NCI-H345 (cell line): ENCODE measurements at regions not wholly inside any gene's neighbourhood (a gene's known extent, or its start where the extent isn't known, plus 50 kb on each side); places are given as distances from the start of the nearest gene placed in this dataset.
"Not testable (repeated sequence)": the region's sequence is repeated elsewhere in the genome, so short reads cannot be mapped to it uniquely, and the experiment has no call there.

Source experiments
- DNase-seq: peaks from one replicate; lab custom pipeline; 2025; lab: John Stamatoyannopoulos, UW

GRCh38 chr13:108077284-108077683 is 138.1 kb downstream of the LIG4 start:
- DNase-seq: no peak

- not testable (repeated sequence) for DNase-seq
Measured at GRCh38 chr13:108074429-108074828, 140.9 kb downstream of the LIG4 start.

- no peak for DNase-seq
Measured at GRCh38 chr13:108070925-108071324, 144.4 kb downstream of the LIG4 start.

- DNase-seq: no peak
Measured at GRCh38 chr13:108070491-108070890, 144.8 kb downstream of the LIG4 start.

GRCh38 chr13:108069521-108070210 is 145.7 kb downstream of the LIG4 start:
- no peak for DNase-seq

- DNase-seq: not testable (repeated sequence)
Measured at GRCh38 chr13:108064372-108064771, 151.0 kb downstream of the LIG4 start.

- DNase-seq: no peak
Measured at GRCh38 chr13:108060111-108060510, 155.2 kb downstream of the LIG4 start.

GRCh38 chr13:108056278-108056677 is 159.1 kb downstream of the LIG4 start:
- DNase-seq: no peak

- no peak for DNase-seq
Measured at GRCh38 chr13:108049211-108049610, 166.1 kb downstream of the LIG4 start.

GRCh38 chr13:108044954-108045353 is 170.4 kb downstream of the LIG4 start:
- peak; percentile 27 for DNase-seq

GRCh38 chr13:108042866-108043265 is 172.5 kb downstream of the LIG4 start:
- not testable (repeated sequence) for DNase-seq

- DNase-seq: no peak
Measured at GRCh38 chr13:108037348-108037747, 178.0 kb downstream of the LIG4 start.

- no peak for DNase-seq
Measured at GRCh38 chr13:108036411-108036932, 178.9 kb downstream of the LIG4 start.

GRCh38 chr13:108034909-108035410 is 180.4 kb downstream of the LIG4 start:
- no peak for DNase-seq

- no peak for DNase-seq
Measured at GRCh38 chr13:108033800-108034707, 181.3 kb downstream of the LIG4 start.

- DNase-seq: no peak
Measured at GRCh38 chr13:108031865-108032264, 183.5 kb downstream of the LIG4 start.

- DNase-seq: no peak
Measured at GRCh38 chr13:108030769-108031168, 184.6 kb downstream of the LIG4 start.

GRCh38 chr13:108026680-108027410 is 188.5 kb downstream of the LIG4 start:
- no peak for DNase-seq

- DNase-seq: no peak
Measured at GRCh38 chr13:108020027-108020426, 195.3 kb downstream of the LIG4 start.

- no peak for DNase-seq
Measured at GRCh38 chr13:108018371-108018870, 196.9 kb downstream of the LIG4 start.

GRCh38 chr13:108006619-108007018 is 208.7 kb downstream of the LIG4 start:
- no peak for DNase-seq

GRCh38 chr13:108005231-108005630 is 210.1 kb downstream of the LIG4 start:
- DNase-seq: no peak
